ENCODE measurements at regions not wholly inside any gene's neighbourhood (a gene's known extent, or its start where the extent isn't known, plus 50 kb on each side); places are given as distances from the start of the nearest gene placed in this dataset.

DNA sequence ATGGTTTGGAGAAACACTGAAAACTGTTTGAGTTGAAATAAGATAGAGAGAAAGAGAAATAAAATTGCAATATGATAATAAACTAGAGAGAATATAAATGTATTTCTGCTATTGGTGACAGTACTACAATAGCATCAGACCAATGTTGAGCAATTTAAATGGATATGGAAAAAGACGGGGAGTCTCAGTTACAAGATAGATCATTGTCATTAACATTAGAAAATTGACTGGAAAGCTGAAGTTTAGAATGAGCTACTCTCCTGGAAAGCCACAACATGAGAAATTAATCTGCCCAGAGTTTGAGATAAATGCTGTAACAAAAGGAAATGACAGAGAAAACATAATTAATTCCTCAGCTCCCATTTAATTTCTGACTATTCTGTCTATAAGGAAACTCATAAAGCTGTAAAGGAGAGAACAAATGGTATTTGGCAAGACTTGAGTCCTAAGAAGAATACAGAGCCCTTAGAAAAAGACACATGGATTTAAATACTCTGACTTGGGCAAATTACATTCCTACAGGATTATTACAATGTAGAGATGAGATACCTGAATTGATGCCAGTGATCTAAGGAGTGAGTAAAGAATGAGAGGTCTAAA lies 624.5 kb upstream of the CHD1 start:
- TF ChIP-seq, protein P1, sequence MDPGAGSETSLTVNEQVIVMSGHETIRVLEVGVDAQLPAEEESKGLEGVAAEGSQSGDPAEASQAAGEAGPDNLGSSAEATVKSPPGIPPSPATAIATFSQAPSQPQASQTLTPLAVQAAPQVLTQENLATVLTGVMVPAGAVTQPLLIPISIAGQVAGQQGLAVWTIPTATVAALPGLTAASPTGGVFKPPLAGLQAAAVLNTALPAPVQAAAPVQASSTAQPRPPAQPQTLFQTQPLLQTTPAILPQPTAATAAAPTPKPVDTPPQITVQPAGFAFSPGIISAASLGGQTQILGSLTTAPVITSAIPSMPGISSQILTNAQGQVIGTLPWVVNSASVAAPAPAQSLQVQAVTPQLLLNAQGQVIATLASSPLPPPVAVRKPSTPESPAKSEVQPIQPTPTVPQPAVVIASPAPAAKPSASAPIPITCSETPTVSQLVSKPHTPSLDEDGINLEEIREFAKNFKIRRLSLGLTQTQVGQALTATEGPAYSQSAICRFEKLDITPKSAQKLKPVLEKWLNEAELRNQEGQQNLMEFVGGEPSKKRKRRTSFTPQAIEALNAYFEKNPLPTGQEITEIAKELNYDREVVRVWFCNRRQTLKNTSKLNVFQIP (CRISPR knock-in tag; IDR thresholded peaks at IDR 0.05; ENCODE audit: borderline replicate concordance, low read depth): no peak
- TF ChIP-seq ZNF70 (CRISPR knock-in tag; IDR thresholded peaks at IDR 0.05) (no peak), TCF4 (CRISPR knock-in tag; IDR thresholded peaks at IDR 0.05; ENCODE audit: borderline replicate concordance) (no peak)
- TF ChIP-seq, protein P2, sequence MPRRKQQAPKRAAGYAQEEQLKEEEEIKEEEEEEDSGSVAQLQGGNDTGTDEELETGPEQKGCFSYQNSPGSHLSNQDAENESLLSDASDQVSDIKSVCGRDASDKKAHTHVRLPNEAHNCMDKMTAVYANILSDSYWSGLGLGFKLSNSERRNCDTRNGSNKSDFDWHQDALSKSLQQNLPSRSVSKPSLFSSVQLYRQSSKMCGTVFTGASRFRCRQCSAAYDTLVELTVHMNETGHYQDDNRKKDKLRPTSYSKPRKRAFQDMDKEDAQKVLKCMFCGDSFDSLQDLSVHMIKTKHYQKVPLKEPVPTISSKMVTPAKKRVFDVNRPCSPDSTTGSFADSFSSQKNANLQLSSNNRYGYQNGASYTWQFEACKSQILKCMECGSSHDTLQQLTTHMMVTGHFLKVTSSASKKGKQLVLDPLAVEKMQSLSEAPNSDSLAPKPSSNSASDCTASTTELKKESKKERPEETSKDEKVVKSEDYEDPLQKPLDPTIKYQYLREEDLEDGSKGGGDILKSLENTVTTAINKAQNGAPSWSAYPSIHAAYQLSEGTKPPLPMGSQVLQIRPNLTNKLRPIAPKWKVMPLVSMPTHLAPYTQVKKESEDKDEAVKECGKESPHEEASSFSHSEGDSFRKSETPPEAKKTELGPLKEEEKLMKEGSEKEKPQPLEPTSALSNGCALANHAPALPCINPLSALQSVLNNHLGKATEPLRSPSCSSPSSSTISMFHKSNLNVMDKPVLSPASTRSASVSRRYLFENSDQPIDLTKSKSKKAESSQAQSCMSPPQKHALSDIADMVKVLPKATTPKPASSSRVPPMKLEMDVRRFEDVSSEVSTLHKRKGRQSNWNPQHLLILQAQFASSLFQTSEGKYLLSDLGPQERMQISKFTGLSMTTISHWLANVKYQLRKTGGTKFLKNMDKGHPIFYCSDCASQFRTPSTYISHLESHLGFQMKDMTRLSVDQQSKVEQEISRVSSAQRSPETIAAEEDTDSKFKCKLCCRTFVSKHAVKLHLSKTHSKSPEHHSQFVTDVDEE (CRISPR knock-in tag; IDR thresholded peaks at IDR 0.05): no peak
- ATAC-seq: no peak

DNA sequence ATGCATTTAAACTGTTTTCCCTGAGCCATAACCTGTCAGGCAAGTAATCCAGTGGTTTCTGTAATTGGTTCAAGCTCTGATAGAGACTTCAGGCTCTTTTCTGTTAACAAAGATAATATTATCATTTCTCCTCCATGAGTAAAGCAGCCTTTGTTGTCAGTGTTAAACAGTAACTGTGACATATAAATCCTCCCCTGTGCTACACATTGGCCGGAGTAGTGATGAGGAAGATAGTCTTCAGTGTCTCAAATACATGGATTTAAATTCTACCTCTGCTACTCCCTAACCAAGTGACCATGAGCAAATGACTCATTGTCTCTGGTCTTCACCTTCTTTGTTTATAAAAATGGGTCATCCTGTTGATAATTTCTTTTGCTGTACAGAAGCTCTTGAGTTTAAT lies 615.5 kb upstream of the CHD1 start:
- no peak for ATAC-seq
- TF ChIP-seq BACH2 (CRISPR knock-in tag; IDR thresholded peaks at IDR 0.05; ENCODE audit: borderline replicate concordance) (no peak), SNAI2 (CRISPR knock-in tag; IDR thresholded peaks at IDR 0.05) (no peak), ZNF565 (CRISPR knock-in tag; conservative IDR thresholded peaks at IDR 0.05; ENCODE audit: low read depth) (no peak), ZFP3 (CRISPR knock-in tag; IDR thresholded peaks at IDR 0.05) (no peak), OSR1 (CRISPR knock-in tag; IDR thresholded peaks at IDR 0.05) (no peak), PPARA (CRISPR knock-in tag; IDR thresholded peaks at IDR 0.05; ENCODE audit: borderline replicate concordance) (no peak)
- TF ChIP-seq, protein P1 (CRISPR knock-in tag; IDR thresholded peaks at IDR 0.05; ENCODE audit: borderline replicate concordance, low read depth): no peak
- TF ChIP-seq, protein P3, sequence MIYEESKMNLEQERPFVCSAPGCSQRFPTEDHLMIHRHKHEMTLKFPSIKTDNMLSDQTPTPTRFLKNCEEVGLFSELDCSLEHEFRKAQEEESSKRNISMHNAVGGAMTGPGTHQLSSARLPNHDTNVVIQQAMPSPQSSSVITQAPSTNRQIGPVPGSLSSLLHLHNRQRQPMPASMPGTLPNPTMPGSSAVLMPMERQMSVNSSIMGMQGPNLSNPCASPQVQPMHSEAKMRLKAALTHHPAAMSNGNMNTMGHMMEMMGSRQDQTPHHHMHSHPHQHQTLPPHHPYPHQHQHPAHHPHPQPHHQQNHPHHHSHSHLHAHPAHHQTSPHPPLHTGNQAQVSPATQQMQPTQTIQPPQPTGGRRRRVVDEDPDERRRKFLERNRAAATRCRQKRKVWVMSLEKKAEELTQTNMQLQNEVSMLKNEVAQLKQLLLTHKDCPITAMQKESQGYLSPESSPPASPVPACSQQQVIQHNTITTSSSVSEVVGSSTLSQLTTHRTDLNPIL (CRISPR knock-in tag; IDR thresholded peaks at IDR 0.05; ENCODE audit: low read depth): no peak

DNA sequence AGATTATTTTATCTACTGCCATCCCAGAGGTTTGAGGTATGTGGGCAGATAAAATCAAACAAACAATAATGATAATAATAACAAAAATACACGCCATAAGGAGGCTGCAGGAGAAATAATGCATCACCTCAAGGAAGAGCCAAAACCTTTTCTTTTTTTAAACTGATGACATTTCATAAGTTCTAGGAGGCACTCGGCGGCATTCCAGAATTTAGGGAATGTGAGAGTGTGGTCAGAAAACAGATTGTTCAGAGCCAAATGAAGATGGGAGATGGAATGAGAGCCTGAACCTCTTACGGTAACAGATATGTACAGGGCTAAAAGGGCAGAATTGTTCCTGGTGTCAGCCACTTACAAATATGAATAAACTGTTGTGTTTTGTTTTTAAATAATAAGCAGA lies 615.0 kb upstream of the CHD1 start:
- TF ChIP-seq GLIS3 (CRISPR knock-in tag; IDR thresholded peaks at IDR 0.05) (no peak), ZFP3 (CRISPR knock-in tag; IDR thresholded peaks at IDR 0.05) (no peak), ESRRG (CRISPR knock-in tag; IDR thresholded peaks at IDR 0.05) (no peak), BACH2 (CRISPR knock-in tag; IDR thresholded peaks at IDR 0.05; ENCODE audit: borderline replicate concordance) (no peak), ZNF8 (CRISPR knock-in tag; IDR thresholded peaks at IDR 0.05) (no peak), ISL1 (CRISPR knock-in tag; IDR thresholded peaks at IDR 0.05) (no peak), PPARA (CRISPR knock-in tag; IDR thresholded peaks at IDR 0.05; ENCODE audit: borderline replicate concordance) (no peak), TOX (CRISPR knock-in tag; IDR thresholded peaks at IDR 0.05; ENCODE audit: borderline replicate concordance) (no peak), ZNF565 (CRISPR knock-in tag; conservative IDR thresholded peaks at IDR 0.05; ENCODE audit: low read depth) (no peak), CSDC2 (CRISPR knock-in tag; IDR thresholded peaks at IDR 0.05) (no peak), ZC3H10 (CRISPR knock-in tag; IDR thresholded peaks at IDR 0.05) (no peak), RARB (CRISPR knock-in tag; IDR thresholded peaks at IDR 0.05) (no peak), ZFP30 (CRISPR knock-in tag; IDR thresholded peaks at IDR 0.05) (no peak), OSR1 (CRISPR knock-in tag; IDR thresholded peaks at IDR 0.05) (no peak), ARNTL (CRISPR knock-in tag; IDR thresholded peaks at IDR 0.05; ENCODE audit: borderline replicate concordance, low read depth) (no peak)
- TF ChIP-seq, protein P4, sequence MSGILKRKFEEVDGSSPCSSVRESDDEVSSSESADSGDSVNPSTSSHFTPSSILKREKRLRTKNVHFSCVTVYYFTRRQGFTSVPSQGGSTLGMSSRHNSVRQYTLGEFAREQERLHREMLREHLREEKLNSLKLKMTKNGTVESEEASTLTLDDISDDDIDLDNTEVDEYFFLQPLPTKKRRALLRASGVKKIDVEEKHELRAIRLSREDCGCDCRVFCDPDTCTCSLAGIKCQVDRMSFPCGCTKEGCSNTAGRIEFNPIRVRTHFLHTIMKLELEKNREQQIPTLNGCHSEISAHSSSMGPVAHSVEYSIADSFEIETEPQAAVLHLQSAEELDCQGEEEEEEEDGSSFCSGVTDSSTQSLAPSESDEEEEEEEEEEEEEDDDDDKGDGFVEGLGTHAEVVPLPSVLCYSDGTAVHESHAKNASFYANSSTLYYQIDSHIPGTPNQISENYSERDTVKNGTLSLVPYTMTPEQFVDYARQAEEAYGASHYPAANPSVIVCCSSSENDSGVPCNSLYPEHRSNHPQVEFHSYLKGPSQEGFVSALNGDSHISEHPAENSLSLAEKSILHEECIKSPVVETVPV (CRISPR knock-in tag; IDR thresholded peaks at IDR 0.05): no peak
- TF ChIP-seq, protein P2 (CRISPR knock-in tag; IDR thresholded peaks at IDR 0.05): no peak
- TF ChIP-seq, protein P1 (CRISPR knock-in tag; IDR thresholded peaks at IDR 0.05; ENCODE audit: borderline replicate concordance, low read depth): no peak
- TF ChIP-seq, protein P3 (CRISPR knock-in tag; IDR thresholded peaks at IDR 0.05; ENCODE audit: low read depth): no peak
- ATAC-seq: no peak

Data from SK-N-SH treated with all-trans-retinoic acid at 6 μM for 48 hours (cell line).